IMR-90 (cell line): ENCODE measurements at regions not wholly inside any gene's neighbourhood (a gene's known extent, or its start where the extent isn't known, plus 50 kb on each side); places are given as distances from the start of the nearest gene placed in this dataset.

ENCODE experiments used
- ATAC-seq: fragments of 200-7000 bp; cut with Tn5 transposase; 2 replicates; pipeline ENCODE4 v1.9.1; 2020; ENCODE audit warnings: low read depth, mild to moderate bottlenecking, moderate library complexity
- BruUV-seq: library from RNA; stranded (reverse); fragments of 400-500 nt; replicated peaks from 2 replicates; lab custom pipeline; 2021; lab: Mats Ljungman, UMichigan
- CTCF ChIA-PET: fragments of 300-600 bp; formaldehyde crosslinking; extraction: SDS; loops from one replicate; lab custom pipeline; 2021; ENCODE audit warnings: antibody characterized with exemption; lab: Yijun Ruan, JAX
- POLR2A ChIA-PET: fragments of 300-600 bp; sonication (Branson Sonifier 250); formaldehyde crosslinking; loops from one replicate; lab custom pipeline; 2022; ENCODE audit warnings: antibody characterized with exemption; ENCODE audit not compliant: unreplicated experiment; lab: Charles Lee
- DNase-seq: peaks from one replicate; pipeline ENCODE4 v3.0.0; 2013
- H2AFZ ChIP-seq: replicated peaks from 2 replicates; pipeline ENCODE3; 2013; ENCODE audit warnings: low read length, mild to moderate bottlenecking; ENCODE audit not compliant: poor library complexity
- H2AK5ac ChIP-seq: 2 replicates; pipeline ENCODE4 v1.6.1; 2013; ENCODE audit warnings: low read depth, low read length, inconsistent platforms
- H2AK9ac ChIP-seq: replicated peaks from 2 replicates; pipeline ENCODE3; 2013; ENCODE audit warnings: mild to moderate bottlenecking, low read depth, low read length, moderate library complexity; ENCODE audit not compliant: poor library complexity
- H2BK120ac ChIP-seq: 2 replicates; pipeline ENCODE4 v1.6.1; 2013; ENCODE audit warnings: low read depth, low read length, inconsistent platforms
- H2BK15ac ChIP-seq: 3 replicates; pipeline ENCODE4 v1.6.1; 2013; ENCODE audit warnings: low read depth, low read length, inconsistent platforms
- H2BK20ac ChIP-seq: 2 replicates; pipeline ENCODE4 v1.6.1; 2013; ENCODE audit warnings: low read depth, mild to moderate bottlenecking, inconsistent platforms, low read length, moderate library complexity
- H2BK5ac ChIP-seq: 2 replicates; pipeline ENCODE4 v1.6.1; 2013; ENCODE audit warnings: mild to moderate bottlenecking, low read depth, low read length, inconsistent platforms; ENCODE audit not compliant: poor library complexity, severe bottlenecking
- H3K14ac ChIP-seq: replicated peaks from 2 replicates; pipeline ENCODE4 v1.6.1; 2013; ENCODE audit warnings: low read depth, low read length, inconsistent platforms
- H3K18ac ChIP-seq: 2 replicates; pipeline ENCODE4 v1.6.1; 2013; ENCODE audit warnings: low read depth, low read length, control low read depth
- H3K23ac ChIP-seq: 2 replicates; pipeline ENCODE4 v1.6.1; 2013; ENCODE audit warnings: low read depth, low read length, inconsistent platforms
- H3K27ac ChIP-seq: 2 replicates; pipeline ENCODE4 v1.5.1; 2013; ENCODE audit warnings: mild to moderate bottlenecking, control low read depth, low read length; ENCODE audit not compliant: insufficient read depth
- H3K27me3 ChIP-seq: 2 replicates; pipeline ENCODE4 v1.6.1; 2013; ENCODE audit warnings: low read length; ENCODE audit not compliant: control insufficient read depth, insufficient read depth
- H3K36me3 ChIP-seq: 2 replicates; pipeline ENCODE4 v1.6.1; 2013; ENCODE audit warnings: low read length, mixed read lengths; ENCODE audit not compliant: control insufficient read depth, insufficient read depth
- H3K4ac ChIP-seq: 2 replicates; pipeline ENCODE4 v1.6.1; 2013; ENCODE audit warnings: low read depth, low read length, inconsistent platforms
- H3K4me1 ChIP-seq: 2 replicates; pipeline ENCODE4 v1.6.1; 2013; ENCODE audit warnings: low read length, mixed read lengths; ENCODE audit not compliant: control insufficient read depth, insufficient read depth
- H3K4me2 ChIP-seq: 2 replicates; pipeline ENCODE4 v1.6.1; 2013; ENCODE audit warnings: low read depth, mild to moderate bottlenecking, control low read depth, low read length, moderate library complexity
- H3K4me3 ChIP-seq: 2 replicates; pipeline ENCODE4 v1.5.1; 2013; ENCODE audit warnings: low read depth, mild to moderate bottlenecking, control low read depth, low read length, moderate library complexity; ENCODE audit not compliant: insufficient read depth
- H3K56ac ChIP-seq: 2 replicates; pipeline ENCODE4 v1.6.1; 2013; ENCODE audit warnings: low read length, inconsistent platforms; ENCODE audit not compliant: insufficient read depth; ENCODE audit errors: extremely low read depth
- H3K79me1 ChIP-seq, 2 experiments: 2 replicates each; pipeline ENCODE4 v1.6.1; 2013; ENCODE audit warnings: low read length in 2 of 2, inconsistent platforms in 1 of 2, low read depth in 1 of 2
- H3K9ac ChIP-seq: 2 replicates; pipeline ENCODE4 v1.6.1; 2013; ENCODE audit warnings: low read depth, low read length, control low read depth
- H3K9me1 ChIP-seq: 2 replicates; pipeline ENCODE4 v1.6.1; 2013; ENCODE audit warnings: low read length, inconsistent platforms; ENCODE audit not compliant: insufficient read depth
- H3K9me3 ChIP-seq: 2 replicates; pipeline ENCODE4 v1.6.1; 2013; ENCODE audit warnings: low read length; ENCODE audit not compliant: control insufficient read depth, insufficient read depth
- H4K20me1 ChIP-seq: 2 replicates; pipeline ENCODE4 v1.6.1; 2013; ENCODE audit warnings: low read length, inconsistent platforms; ENCODE audit not compliant: insufficient read depth
- H4K5ac ChIP-seq: 2 replicates; pipeline ENCODE4 v1.6.1; 2013; ENCODE audit warnings: mild to moderate bottlenecking, low read depth, low read length, control low read depth
- H4K8ac ChIP-seq, 2 experiments: 2 replicates each; pipeline ENCODE4 v1.6.1; 2013; ENCODE audit warnings: low read depth in 2 of 2, low read length in 2 of 2, control low read depth in 1 of 2, inconsistent platforms in 1 of 2
- H4K91ac ChIP-seq: 2 replicates; pipeline ENCODE4 v1.6.1; 2013; ENCODE audit warnings: low read depth, low read length, inconsistent platforms; ENCODE audit not compliant: insufficient read depth
- BHLHE40 ChIP-seq: fragments of 150-350 bp; IDR thresholded peaks from 2 replicates; pipeline ENCODE4 v1.6.1; 2016; ENCODE audit warnings: mild to moderate bottlenecking, low read depth, low read length
- CEBPB ChIP-seq: IDR thresholded peaks from 2 replicates; pipeline ENCODE4 v1.6.1; 2012; ENCODE audit warnings: low read depth, low read length, improper control_type of control experiment
- CHD1 ChIP-seq: IDR thresholded peaks from 2 replicates; pipeline ENCODE4 v1.6.1; 2012; ENCODE audit warnings: low read depth, low read length, improper control_type of control experiment
- FOS ChIP-seq: fragments of 150-350 bp; IDR thresholded peaks from 2 replicates; pipeline ENCODE4 v1.6.1; 2016; ENCODE audit warnings: low read depth, low read length
- MAFK ChIP-seq: IDR thresholded peaks from 2 replicates; pipeline ENCODE4 v1.6.1; 2012; ENCODE audit warnings: low read depth, low read length, improper control_type of control experiment
- MAZ ChIP-seq: IDR thresholded peaks from 2 replicates; pipeline ENCODE4 v1.6.1; 2012; ENCODE audit warnings: low read depth, mild to moderate bottlenecking, low read length, improper control_type of control experiment, moderate library complexity, borderline replicate concordance
- MXI1 ChIP-seq: IDR thresholded peaks from 2 replicates; pipeline ENCODE4 v1.6.1; 2012; ENCODE audit warnings: low read depth, mild to moderate bottlenecking, low read length, moderate library complexity, borderline replicate concordance
- NFE2L2 ChIP-seq: fragments of 150-350 bp; IDR thresholded peaks from 2 replicates; pipeline ENCODE4 v1.6.1; 2016; ENCODE audit warnings: low read depth, mild to moderate bottlenecking, low read length
- POLR2A ChIP-seq: IDR thresholded peaks from 2 replicates; pipeline ENCODE4 v1.6.1; 2012; ENCODE audit warnings: mild to moderate bottlenecking, low read depth, low read length
- RAD21 ChIP-seq: IDR thresholded peaks from 2 replicates; pipeline ENCODE4 v1.6.1; 2012; ENCODE audit warnings: low read length, improper control_type of control experiment
- RCOR1 ChIP-seq: IDR thresholded peaks from 2 replicates; pipeline ENCODE4 v1.6.1; 2012; ENCODE audit warnings: mild to moderate bottlenecking, low read length, improper control_type of control experiment; ENCODE audit not compliant: insufficient replicate concordance
- SMC3 ChIP-seq: fragments of 150-350 bp; IDR thresholded peaks from 2 replicates; pipeline ENCODE4 v1.6.1; 2016; ENCODE audit warnings: low read depth, mild to moderate bottlenecking, antibody characterized with exemption, low read length, moderate library complexity
- WGBS, 2 experiments: methylation state at CpG; one replicate each; pipeline versions ENCODE4 v1.1.5 to v1.1.7; 2013; ENCODE audit warnings: missing lambda C conversion rate in 2 of 2; ENCODE audit not compliant: insufficient read length in 1 of 2; ENCODE audit errors: extremely low coverage in 2 of 2; 5-methylcytosine and 5-hydroxymethylcytosine counted together
- dilution Hi-C: fragments of 300-500 bp; cut with HindIII; formaldehyde crosslinking; loops from one replicate; pipeline ENCODE4 v1.14.3; 2018; ENCODE audit warnings: low sequenced_read_pairs; ENCODE audit not compliant: unreplicated experiment
- in situ Hi-C: fragments of 300-500 bp; cut with MboI; formaldehyde crosslinking; loops from 3 replicates; pipeline ENCODE4 v1.14.3; 2019; ENCODE audit warnings: low sequenced_read_pairs, inconsistent platforms, mixed read lengths
- intact Hi-C: fragments of 100-400 bp; cut with micrococcal nuclease; formaldehyde crosslinking; loops from 2 replicates; pipeline ENCODE4 v1.10.0; 2022
- TF ChIP-seq, protein P1 (sequence below): fragments of 150-350 bp; IDR thresholded peaks from 2 replicates; pipeline ENCODE4 v1.6.1; 2017; ENCODE audit warnings: mild to moderate bottlenecking, antibody characterized with exemption, low read length, low read depth
- TF ChIP-seq, protein P2 (sequence below): fragments of 150-350 bp; IDR thresholded peaks from 2 replicates; pipeline ENCODE4 v1.6.1; 2016; ENCODE audit warnings: low read depth, mild to moderate bottlenecking, low read length, moderate library complexity, borderline replicate concordance
- TF ChIP-seq, protein P3 (sequence below): conservative IDR thresholded peaks from 2 replicates; pipeline ENCODE4 v1.5.1; 2012; ENCODE audit warnings: mild to moderate bottlenecking, low read depth, low read length, improper control_type of control experiment

DNA sequence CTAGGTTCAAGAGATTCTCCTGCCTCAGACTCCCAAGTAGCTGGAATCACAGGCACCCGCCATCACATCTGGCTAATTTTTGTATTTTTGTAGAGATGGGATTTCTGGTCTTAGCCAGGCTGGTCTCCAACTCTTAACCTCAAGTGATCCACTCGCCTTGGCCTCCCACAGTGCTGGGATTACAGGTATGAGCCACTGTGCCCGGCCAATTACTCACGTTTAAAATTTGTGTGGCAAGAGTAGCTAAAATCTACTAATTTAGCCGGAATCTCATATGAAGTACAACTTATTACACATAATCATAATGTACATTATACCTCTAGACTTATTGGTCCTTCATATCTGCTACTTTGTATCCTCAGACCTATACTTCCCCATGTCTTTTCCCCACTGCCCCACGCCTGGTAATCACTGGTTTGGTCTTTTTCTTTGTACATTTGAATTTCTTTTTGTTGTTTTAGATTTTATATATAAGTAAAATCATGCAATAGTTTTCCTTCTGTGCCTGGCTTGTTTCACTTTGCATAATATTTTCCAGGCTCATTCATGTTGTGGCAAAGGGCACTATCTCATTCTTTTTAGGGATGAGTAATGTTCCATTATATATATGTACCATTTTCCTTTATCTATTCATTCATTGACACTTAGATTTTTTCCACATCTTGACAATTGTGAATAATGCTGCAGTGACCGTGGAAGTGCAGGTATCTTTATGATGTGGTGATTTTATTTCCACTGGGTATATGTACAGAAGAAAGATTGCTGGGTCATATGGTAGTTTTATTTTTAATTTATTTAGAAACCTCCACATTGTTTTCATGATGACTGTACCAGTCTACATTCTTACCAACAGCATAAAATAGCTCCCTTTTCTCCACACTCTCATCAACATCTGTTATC, 605.0 kb upstream of the CBLB start:
- no peak overlapping the region for H2BK5ac ChIP-seq
- POLR2A ChIA-PET, result interaction anchor here (0.6 kb wide), 1 partner anchor 15 kb away, joined by 7 read pairs; no protein-coding TSS in a partner anchor
- H2AFZ ChIP-seq, result no peak overlapping the region
- no CpG with 5 or more reads among the region's 7 CpGs for WGBS, 2 experiments
- H3K4me3 ChIP-seq, result no peak overlapping the region
- ATAC-seq (no peak), DNase-seq (no peak)
- H3K27ac ChIP-seq, result no peak overlapping the region
- intact Hi-C loops, result loop anchor here (5.0 kb wide), 1 partner anchor 1222 kb away; no protein-coding TSS in a partner anchor
- H3K56ac ChIP-seq, result no peak overlapping the region
- no peak overlapping the region for H2BK20ac ChIP-seq
- no peaks in the 10 kb centered on the region for H3K9me1 ChIP-seq
- H3K9ac ChIP-seq, result no peak overlapping the region
- H4K5ac ChIP-seq, result no peak overlapping the region
- no peaks in the 10 kb centered on the region for H3K4me1 ChIP-seq
- no peak overlapping the region for H4K8ac ChIP-seq
- H3K79me1 ChIP-seq, result no peaks in the 10 kb centered on the region
- no peak overlapping the region for H3K18ac ChIP-seq
- CTCF ChIA-PET, result no interaction called here
- in situ Hi-C loops, result no loop called here
- no peak overlapping the region for H2AK5ac ChIP-seq
- no peak overlapping the region for H2AK9ac ChIP-seq
- dilution Hi-C loops, result no loop called here
- H3K23ac ChIP-seq, result no peak overlapping the region
- no peak overlapping the region for H3K4me2 ChIP-seq
- H3K27me3 ChIP-seq, result no peaks in the 10 kb centered on the region
- no peaks in the 10 kb centered on the region for H3K36me3 ChIP-seq
- H2BK120ac ChIP-seq, result no peak overlapping the region
- no peaks in the 10 kb centered on the region for H4K20me1 ChIP-seq
- no peak overlapping the region for H4K91ac ChIP-seq
- no peak overlapping the region for H3K4ac ChIP-seq
- H3K9me3 ChIP-seq, result no peaks in the 10 kb centered on the region; the same call in 1 of the 2 replicates
- H3K14ac ChIP-seq, result no peak overlapping the region
- BruUV-seq, result no TSS peak
- H2BK15ac ChIP-seq, result no peak overlapping the region
- no peak for TF ChIP-seq SMC3
- TF ChIP-seq CEBPB, result no peak
- TF ChIP-seq CHD1, result no peak
- TF ChIP-seq POLR2A, result no peak
- TF ChIP-seq, protein P1, sequence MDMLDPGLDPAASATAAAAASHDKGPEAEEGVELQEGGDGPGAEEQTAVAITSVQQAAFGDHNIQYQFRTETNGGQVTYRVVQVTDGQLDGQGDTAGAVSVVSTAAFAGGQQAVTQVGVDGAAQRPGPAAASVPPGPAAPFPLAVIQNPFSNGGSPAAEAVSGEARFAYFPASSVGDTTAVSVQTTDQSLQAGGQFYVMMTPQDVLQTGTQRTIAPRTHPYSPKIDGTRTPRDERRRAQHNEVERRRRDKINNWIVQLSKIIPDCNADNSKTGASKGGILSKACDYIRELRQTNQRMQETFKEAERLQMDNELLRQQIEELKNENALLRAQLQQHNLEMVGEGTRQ, result no peak
- TF ChIP-seq MAZ, result no peak
- TF ChIP-seq BHLHE40, result no peak
- no peak for TF ChIP-seq RCOR1
- TF ChIP-seq RAD21, result no peak
- no peak for TF ChIP-seq MAFK
- TF ChIP-seq, protein P2, sequence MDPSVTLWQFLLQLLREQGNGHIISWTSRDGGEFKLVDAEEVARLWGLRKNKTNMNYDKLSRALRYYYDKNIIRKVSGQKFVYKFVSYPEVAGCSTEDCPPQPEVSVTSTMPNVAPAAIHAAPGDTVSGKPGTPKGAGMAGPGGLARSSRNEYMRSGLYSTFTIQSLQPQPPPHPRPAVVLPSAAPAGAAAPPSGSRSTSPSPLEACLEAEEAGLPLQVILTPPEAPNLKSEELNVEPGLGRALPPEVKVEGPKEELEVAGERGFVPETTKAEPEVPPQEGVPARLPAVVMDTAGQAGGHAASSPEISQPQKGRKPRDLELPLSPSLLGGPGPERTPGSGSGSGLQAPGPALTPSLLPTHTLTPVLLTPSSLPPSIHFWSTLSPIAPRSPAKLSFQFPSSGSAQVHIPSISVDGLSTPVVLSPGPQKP, result no peak
- no peak for TF ChIP-seq NFE2L2
- no peak for TF ChIP-seq MXI1
- no peak for TF ChIP-seq FOS
- TF ChIP-seq, protein P3, sequence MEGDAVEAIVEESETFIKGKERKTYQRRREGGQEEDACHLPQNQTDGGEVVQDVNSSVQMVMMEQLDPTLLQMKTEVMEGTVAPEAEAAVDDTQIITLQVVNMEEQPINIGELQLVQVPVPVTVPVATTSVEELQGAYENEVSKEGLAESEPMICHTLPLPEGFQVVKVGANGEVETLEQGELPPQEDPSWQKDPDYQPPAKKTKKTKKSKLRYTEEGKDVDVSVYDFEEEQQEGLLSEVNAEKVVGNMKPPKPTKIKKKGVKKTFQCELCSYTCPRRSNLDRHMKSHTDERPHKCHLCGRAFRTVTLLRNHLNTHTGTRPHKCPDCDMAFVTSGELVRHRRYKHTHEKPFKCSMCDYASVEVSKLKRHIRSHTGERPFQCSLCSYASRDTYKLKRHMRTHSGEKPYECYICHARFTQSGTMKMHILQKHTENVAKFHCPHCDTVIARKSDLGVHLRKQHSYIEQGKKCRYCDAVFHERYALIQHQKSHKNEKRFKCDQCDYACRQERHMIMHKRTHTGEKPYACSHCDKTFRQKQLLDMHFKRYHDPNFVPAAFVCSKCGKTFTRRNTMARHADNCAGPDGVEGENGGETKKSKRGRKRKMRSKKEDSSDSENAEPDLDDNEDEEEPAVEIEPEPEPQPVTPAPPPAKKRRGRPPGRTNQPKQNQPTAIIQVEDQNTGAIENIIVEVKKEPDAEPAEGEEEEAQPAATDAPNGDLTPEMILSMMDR, result no peak
